BE2C (cell line): ENCODE measurements at regions not wholly inside any gene's neighbourhood (a gene's known extent, or its start where the extent isn't known, plus 50 kb on each side); places are given as distances from the start of the nearest gene placed in this dataset.

Source experiments
- DNase-seq: peaks from one replicate; pipeline ENCODE4 v3.0.0-alpha.2; 2020
- H3K27me3 ChIP-seq: fragments of 250-450 bp; sonication (Bioruptor Pico); 2 replicates; pipeline ENCODE4 v1.5.1; 2020; ENCODE audit warnings: mild to moderate bottlenecking
- H3K36me3 ChIP-seq: fragments of 250-450 bp; sonication (Bioruptor Pico); 2 replicates; pipeline ENCODE4 v1.5.1; 2020; ENCODE audit warnings: mild to moderate bottlenecking
- H3K4me1 ChIP-seq: fragments of 250-450 bp; sonication (Bioruptor Pico); 2 replicates; pipeline ENCODE4 v1.5.1; 2020
- H3K4me3 ChIP-seq: 2 replicates; pipeline ENCODE4 v1.5.1; 2011; ENCODE audit warnings: low read depth, low read length
- H3K9me3 ChIP-seq: fragments of 250-450 bp; sonication (Bioruptor Pico); 2 replicates; pipeline ENCODE4 v1.5.1; 2020
- CTCF ChIP-seq: IDR thresholded peaks from 2 replicates; pipeline ENCODE4 v1.5.1; 2012; ENCODE audit warnings: mild to moderate bottlenecking, low read depth, low read length

GRCh38 chr4:138070816-138071215 lies 171.3 kb downstream of the SLC7A11 start:
- no peak for DNase-seq
- H3K4me3 ChIP-seq = no peak overlapping the region
- no peaks in the 10 kb centered on the region for H3K4me1 ChIP-seq
- no peaks in the 10 kb centered on the region for H3K9me3 ChIP-seq
- no peak for TF ChIP-seq CTCF
- H3K27me3 ChIP-seq = no peaks in the 10 kb centered on the region
- H3K36me3 ChIP-seq = no peaks in the 10 kb centered on the region

DNA sequence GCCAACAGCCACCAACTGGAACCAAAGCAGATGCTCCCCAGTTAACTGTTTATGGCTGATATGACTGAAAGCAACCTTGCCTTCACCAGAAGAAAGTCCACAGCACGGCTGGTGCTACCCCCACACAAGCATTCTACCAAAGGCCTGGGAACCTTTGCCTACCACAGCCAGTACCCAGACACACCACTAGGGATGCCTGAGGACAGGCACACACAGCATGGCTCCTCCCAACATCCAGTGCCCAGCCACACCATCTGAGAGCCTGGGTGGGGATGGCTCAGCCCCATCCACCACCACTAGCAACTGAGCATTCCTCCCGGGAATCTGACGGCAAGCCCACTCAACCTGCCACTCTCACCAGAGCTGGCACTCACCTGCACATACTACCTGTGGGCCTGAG lies 178.6 kb downstream of the SLC7A11 start:
- Histone ChIP-seq H3K4me3 (no peak overlapping the region), H3K27me3 (no peaks in the 10 kb centered on the region), H3K4me1 (no peaks in the 10 kb centered on the region), H3K36me3 (no peaks in the 10 kb centered on the region), H3K9me3 (no peaks in the 10 kb centered on the region)
- DNase-seq = no peak
- TF ChIP-seq CTCF = peak; percentile 17

- Histone ChIP-seq H3K9me3 (no peaks in the 10 kb centered on the region), H3K4me3 (no peak overlapping the region), H3K4me1 (no peaks in the 10 kb centered on the region), H3K36me3 (no peaks in the 10 kb centered on the region), H3K27me3 (no peaks in the 10 kb centered on the region)
- DNase-seq = no peak
- TF ChIP-seq CTCF = peak; percentile 14; the same call in 1 of the 2 replicates
These were observed 179.2 kb downstream of the SLC7A11 start for GRCh38 chr4:138062929-138063328.

GRCh38 chr4:138056541-138056940 lies 185.6 kb downstream of the SLC7A11 start:
- no peaks in the 10 kb centered on the region for H3K4me1 ChIP-seq
- H3K27me3 ChIP-seq = no peaks in the 10 kb centered on the region
- no peak overlapping the region for H3K4me3 ChIP-seq
- H3K9me3 ChIP-seq = no peaks in the 10 kb centered on the region; the same call in none of the 2 replicates
- TF ChIP-seq CTCF = no peak
- no peaks in the 10 kb centered on the region for H3K36me3 ChIP-seq
- no peak for DNase-seq

DNA sequence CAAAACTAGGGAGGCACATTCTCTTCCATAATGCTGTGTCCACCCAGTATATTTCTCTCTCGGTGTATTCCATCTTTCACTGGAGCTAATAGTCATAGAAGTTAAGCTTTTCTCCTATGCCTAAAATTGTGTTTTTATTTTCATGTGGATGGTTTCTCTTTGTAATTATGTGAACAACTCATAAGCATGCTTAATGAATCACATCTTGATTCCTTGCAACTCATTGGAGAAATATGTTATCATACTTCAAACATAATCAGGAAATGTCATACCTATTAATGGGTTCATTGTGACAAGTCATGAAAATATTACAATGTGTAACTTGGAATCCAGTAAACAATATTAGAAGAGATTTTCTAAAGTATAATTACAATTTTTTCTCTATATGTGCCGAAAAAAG lies 186.3 kb downstream of the SLC7A11 start:
- H3K4me1 ChIP-seq = no peaks in the 10 kb centered on the region
- no peaks in the 10 kb centered on the region for H3K36me3 ChIP-seq
- no peak for TF ChIP-seq CTCF
- H3K4me3 ChIP-seq = no peak overlapping the region
- H3K27me3 ChIP-seq = no peaks in the 10 kb centered on the region
- H3K9me3 ChIP-seq = no peaks in the 10 kb centered on the region; the same call in none of the 2 replicates
- no peak for DNase-seq

- Histone ChIP-seq H3K4me3 (no peak overlapping the region), H3K27me3 (no peaks in the 10 kb centered on the region), H3K4me1 (no peaks in the 10 kb centered on the region), H3K9me3 (no peaks in the 10 kb centered on the region; the same call in none of the 2 replicates), H3K36me3 (no peaks in the 10 kb centered on the region)
- no peak for DNase-seq
- no peak for TF ChIP-seq CTCF
These were observed 188.4 kb downstream of the SLC7A11 start for GRCh38 chr4:138053641-138054301.
